GDM1 (cell line): ENCODE measurements at regions not wholly inside any gene's neighbourhood (a gene's known extent, or its start where the extent isn't known, plus 50 kb on each side); places are given as distances from the start of the nearest gene placed in this dataset.
"Not testable (repeated sequence)": the region's sequence is repeated elsewhere in the genome, so short reads cannot be mapped to it uniquely, and the experiment has no call there.

Source experiments
- DNase-seq: peaks from one replicate; lab custom pipeline; 2025; lab: John Stamatoyannopoulos, UW

GRCh38 chr3:135636596-135636995 lies 328.9 kb upstream of the PPP2R3A start:
- no peak for DNase-seq

- no peak for DNase-seq
Measured at GRCh38 chr3:135637013-135637412, 328.5 kb upstream of the PPP2R3A start.

- DNase-seq, result no peak
Measured at GRCh38 chr3:135641761-135642160, 323.8 kb upstream of the PPP2R3A start.

- no peak for DNase-seq
Measured at GRCh38 chr3:135645541-135645940, 320.0 kb upstream of the PPP2R3A start.

- DNase-seq, result no peak
Measured at GRCh38 chr3:135646873-135647272, 318.7 kb upstream of the PPP2R3A start.

GRCh38 chr3:135649361-135649760 lies 316.2 kb upstream of the PPP2R3A start:
- no peak for DNase-seq

- no peak for DNase-seq
Measured at GRCh38 chr3:135650309-135650708, 315.2 kb upstream of the PPP2R3A start.

- no peak for DNase-seq
Measured at GRCh38 chr3:135652388-135652787, 313.1 kb upstream of the PPP2R3A start.

GRCh38 chr3:135655328-135655727 lies 310.2 kb upstream of the PPP2R3A start:
- DNase-seq, result no peak

GRCh38 chr3:135658451-135658850 lies 307.1 kb upstream of the PPP2R3A start:
- DNase-seq, result not testable (repeated sequence)

- no peak for DNase-seq
Measured at GRCh38 chr3:135667061-135667460, 298.5 kb upstream of the PPP2R3A start.

- no peak for DNase-seq
Measured at GRCh38 chr3:135674508-135674907, 291.0 kb upstream of the PPP2R3A start.

- no peak for DNase-seq
Measured at GRCh38 chr3:135678386-135678785, 287.1 kb upstream of the PPP2R3A start.

GRCh38 chr3:135688003-135688402 lies 277.5 kb upstream of the PPP2R3A start:
- DNase-seq, result no peak

GRCh38 chr3:135690664-135691063 lies 274.9 kb upstream of the PPP2R3A start:
- no peak for DNase-seq

- DNase-seq, result no peak
Measured at GRCh38 chr3:135691240-135691639, 274.3 kb upstream of the PPP2R3A start.

- DNase-seq, result no peak
Measured at GRCh38 chr3:135694142-135694541, 271.4 kb upstream of the PPP2R3A start.

- DNase-seq, result no peak
Measured at GRCh38 chr3:135699741-135700140, 265.8 kb upstream of the PPP2R3A start.

- no peak for DNase-seq
Measured at GRCh38 chr3:135706758-135707375, 258.7 kb upstream of the PPP2R3A start.

- no peak for DNase-seq
Measured at GRCh38 chr3:135719449-135719848, 246.1 kb upstream of the PPP2R3A start.

GRCh38 chr3:135728007-135728721 lies 237.4 kb upstream of the PPP2R3A start:
- no peak for DNase-seq

- DNase-seq, result no peak
Measured at GRCh38 chr3:135731546-135731945, 234.0 kb upstream of the PPP2R3A start.

- DNase-seq, result no peak
Measured at GRCh38 chr3:135736740-135737139, 228.8 kb upstream of the PPP2R3A start.

- no peak for DNase-seq
Measured at GRCh38 chr3:135739779-135740178, 225.7 kb upstream of the PPP2R3A start.
